ENCODE measurements at regions not wholly inside any gene's neighbourhood (a gene's known extent, or its start where the extent isn't known, plus 50 kb on each side); places are given as distances from the start of the nearest gene placed in this dataset.

GRCh38 chr9:80020056-80020455 lies 448.3 kb downstream of the TLE4 start:
- Histone ChIP-seq H3K4me2 (ENCODE audit: insufficient read depth in 1 of 2, low read depth in 2 of 2, low read length in 2 of 2) (no peak overlapping the region), H2AFZ (ENCODE audit: low read length) (no peak overlapping the region), H3K36me3 (ENCODE audit: control insufficient read depth in 2 of 4, insufficient read depth in 4 of 4, low read length in 3 of 4) (no peaks in the 10 kb centered on the region), H3K4ac (replicated peaks; ENCODE audit: insufficient read length, low read depth, low read length) (no peak overlapping the region), H3K27ac (ENCODE audit: low read depth, low read length) (no peak overlapping the region), H3K18ac (ENCODE audit: extremely low read depth, low read length) (no peak overlapping the region), H2AK5ac (ENCODE audit: low read depth, low read length) (no peak overlapping the region), H3K9ac (replicated peaks in 1 of 4; ENCODE audit: extremely low read depth in 1 of 4, low read depth in 3 of 4, low read length in 3 of 4) (no peak overlapping the region), H3K4me1 (replicated peaks in 1 of 4; ENCODE audit: control insufficient read depth in 3 of 4, insufficient read depth in 4 of 4, low read length in 3 of 4) (no peaks in the 10 kb centered on the region), H4K5ac (ENCODE audit: insufficient read length, low read depth, low read length) (no peak overlapping the region), H2BK20ac (ENCODE audit: low read length) (no peak overlapping the region), H3K23me2 (ENCODE audit: low read depth, low read length) (no peaks in the 10 kb centered on the region), H2BK15ac (ENCODE audit: low read length) (no peak overlapping the region), H4K20me1 (replicated peaks in 1 of 2; ENCODE audit: control insufficient read depth in 1 of 2, insufficient read depth in 2 of 2, low read length in 2 of 2) (no peaks in the 10 kb centered on the region), H2BK12ac (ENCODE audit: low read depth, low read length) (no peak overlapping the region), H4K8ac (ENCODE audit: extremely low read depth, insufficient read depth, low read length) (no peak overlapping the region), H3K23ac (ENCODE audit: insufficient read length) (no peak overlapping the region), H4K91ac (replicated peaks; ENCODE audit: insufficient read length, low read length) (no peak overlapping the region), H3K4me3 (ENCODE audit: extremely low read depth in 1 of 4, insufficient read depth in 2 of 4, low read depth in 3 of 4, low read length in 4 of 4) (no peak overlapping the region), H2BK5ac (ENCODE audit: low read depth, low read length) (no peak overlapping the region), H3K27me3 (replicated peaks in 1 of 4; ENCODE audit: control insufficient read depth in 3 of 4, extremely low read depth in 1 of 4, insufficient read depth in 3 of 4, low read length in 3 of 4) (no peaks in the 10 kb centered on the region), H2BK120ac (replicated peaks; ENCODE audit: low read depth, low read length) (no peak overlapping the region), H3K79me2 (ENCODE audit: control insufficient read depth in 1 of 2, insufficient read depth in 2 of 2, low read length in 2 of 2) (no peaks in the 10 kb centered on the region), H3K79me1 (ENCODE audit: low read depth, low read length) (no peaks in the 10 kb centered on the region), H3K14ac (ENCODE audit: insufficient read length) (no peak overlapping the region), H3K9me3 (ENCODE audit: insufficient read depth in 2 of 2, low read depth in 1 of 2, low read length in 1 of 2) (no peaks in the 10 kb centered on the region), H3K56ac (replicated peaks; ENCODE audit: insufficient read length, low read depth, low read length) (no peak overlapping the region)
- POLR2A ChIA-PET (ENCODE audit: partially characterized antibody) = no interaction called here
- TF ChIP-seq, protein P1, sequence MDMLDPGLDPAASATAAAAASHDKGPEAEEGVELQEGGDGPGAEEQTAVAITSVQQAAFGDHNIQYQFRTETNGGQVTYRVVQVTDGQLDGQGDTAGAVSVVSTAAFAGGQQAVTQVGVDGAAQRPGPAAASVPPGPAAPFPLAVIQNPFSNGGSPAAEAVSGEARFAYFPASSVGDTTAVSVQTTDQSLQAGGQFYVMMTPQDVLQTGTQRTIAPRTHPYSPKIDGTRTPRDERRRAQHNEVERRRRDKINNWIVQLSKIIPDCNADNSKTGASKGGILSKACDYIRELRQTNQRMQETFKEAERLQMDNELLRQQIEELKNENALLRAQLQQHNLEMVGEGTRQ (IDR thresholded peaks at IDR 0.05; ENCODE audit: low read length) = no peak
- TF ChIP-seq YY1 (IDR thresholded peaks at IDR 0.05; ENCODE audit: low read depth, low read length) (no peak), ATF2 (IDR thresholded peaks at IDR 0.05; ENCODE audit: low read length) (no peak), BACH1 (IDR thresholded peaks at IDR 0.05; ENCODE audit: low read length) (no peak), SIX5 (IDR thresholded peaks at IDR 0.05; ENCODE audit: low read depth, low read length) (no peak)
- FAIRE-seq = no peak
- CTCF ChIA-PET (ENCODE audit: partially characterized antibody) = no interaction called here
- DNase-seq (ENCODE audit: low read depth in 1 of 2, low spot score in 2 of 2) = no peak
- 96% methylated on average over 6 of the region's 6 CpGs; no CpG with 5 or more reads in 1 of the 2 experiments for WGBS, 2 experiments (ENCODE audit: extremely low coverage in 1 of 2, insufficient coverage in 1 of 2, insufficient read length in 1 of 2, insufficient replicate concordance in 2 of 2, low coverage in 1 of 2, low lambda C conversion rate in 2 of 2, missing lambda C conversion rate in 1 of 2)
